Muscle layer of duodenum (tissue), 2 donors: ENCODE measurements at regions not wholly inside any gene's neighbourhood (a gene's known extent, or its start where the extent isn't known, plus 50 kb on each side); places are given as distances from the start of the nearest gene placed in this dataset.

Experiments used
- H3K27ac ChIP-seq: one replicate; pipeline ENCODE4 v1.7.0; 2013; ENCODE audit warnings: mild to moderate bottlenecking, low read length
- H3K27me3 ChIP-seq: one replicate; pipeline ENCODE4 v1.7.0; 2013; ENCODE audit warnings: low read depth, mild to moderate bottlenecking, control low read depth, low read length
- H3K36me3 ChIP-seq, 2 donors: one replicate each; pipeline ENCODE4 v1.7.0; 2013; ENCODE audit warnings: low read length in 2 of 2, control low read depth in 1 of 2, mild to moderate bottlenecking in 1 of 2; ENCODE audit not compliant: insufficient read depth in 2 of 2, control insufficient read depth in 1 of 2
- H3K4me1 ChIP-seq, 2 donors: one replicate each; pipeline ENCODE4 v1.7.0; 2013; ENCODE audit warnings: low read length in 2 of 2, mild to moderate bottlenecking in 2 of 2, control low read depth in 1 of 2, moderate library complexity in 1 of 2; ENCODE audit not compliant: insufficient read depth in 2 of 2, control insufficient read depth in 1 of 2
- H3K4me3 ChIP-seq, 2 donors: one replicate each; pipeline ENCODE4 v1.7.0; 2013; ENCODE audit warnings: low read length in 2 of 2, low read depth in 1 of 2, mild to moderate bottlenecking in 1 of 2
- H3K9me3 ChIP-seq, 2 donors: one replicate each; pipeline ENCODE4 v1.7.0; 2013; ENCODE audit warnings: low read length in 2 of 2, control low read depth in 1 of 2, mild to moderate bottlenecking in 1 of 2; ENCODE audit not compliant: control insufficient read depth in 1 of 2
- donor health status: healthy.

DNA sequence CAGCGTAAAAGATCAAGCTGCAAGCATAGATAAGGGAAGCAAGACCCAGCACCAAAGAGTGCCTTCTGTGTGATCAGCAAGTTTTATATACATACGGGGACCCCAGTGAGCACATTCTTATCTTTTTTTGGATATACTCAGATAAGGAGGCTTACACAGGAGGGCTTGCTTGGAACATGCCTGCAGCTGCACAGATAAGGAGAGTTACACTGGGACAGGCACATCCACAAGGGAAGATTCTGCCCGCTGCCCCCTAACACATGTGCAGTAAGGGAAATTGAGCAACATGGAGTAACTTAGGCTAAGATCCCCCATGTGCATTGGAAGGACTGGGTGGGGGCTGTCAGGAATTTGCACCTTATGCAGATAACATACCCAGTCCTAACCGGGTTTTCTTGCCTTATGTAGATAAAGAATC, 1334.8 kb downstream of the MRPL39 start:
- Histone ChIP-seq H3K27ac (no peak overlapping the region), H3K27me3 (no peaks in the 10 kb centered on the region), H3K9me3 (no peaks in the 10 kb centered on the region), H3K4me3 (no peak overlapping the region), H3K4me1 (no peaks in the 10 kb centered on the region), H3K36me3 (no peaks in the 10 kb centered on the region)

GRCh38 chr21:24265987-24266386, 1341.3 kb downstream of the MRPL39 start:
- Histone ChIP-seq H3K27me3 (no peaks in the 10 kb centered on the region), H3K4me3 (no peak overlapping the region), H3K4me1 (no peaks in the 10 kb centered on the region), H3K27ac (no peak overlapping the region), H3K36me3 (no peaks in the 10 kb centered on the region), H3K9me3 (no peaks in the 10 kb centered on the region)

- H3K9me3 ChIP-seq, result no peaks in the 10 kb centered on the region
- no peaks in the 10 kb centered on the region for H3K4me1 ChIP-seq
- H3K27me3 ChIP-seq, result no peaks in the 10 kb centered on the region
- no peak overlapping the region for H3K27ac ChIP-seq
- no peaks in the 10 kb centered on the region for H3K36me3 ChIP-seq
- H3K4me3 ChIP-seq, result no peak overlapping the region
Observed at GRCh38 chr21:24260751-24261150, 1346.5 kb downstream of the MRPL39 start.

DNA sequence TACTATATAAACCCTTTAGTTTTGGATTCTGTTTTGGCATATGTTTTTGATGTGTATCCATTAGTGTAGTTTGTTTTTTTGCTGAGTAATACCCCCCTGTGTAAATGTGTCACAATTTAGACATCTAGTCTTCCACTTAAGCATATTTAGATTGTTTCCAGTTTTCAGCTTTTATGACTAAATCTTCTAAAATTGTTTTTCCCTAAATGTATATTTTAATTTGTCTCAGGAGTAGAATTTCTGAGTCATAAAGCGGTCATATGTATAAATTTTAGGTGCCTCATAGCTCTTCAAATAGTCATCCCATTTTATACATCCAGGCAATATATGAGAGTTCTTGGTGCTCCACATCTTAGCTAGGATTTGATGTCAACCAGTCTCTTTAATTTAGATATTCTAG, 1348.0 kb downstream of the MRPL39 start:
- Histone ChIP-seq H3K27me3 (no peaks in the 10 kb centered on the region), H3K36me3 (no peaks in the 10 kb centered on the region), H3K9me3 (no peaks in the 10 kb centered on the region), H3K4me1 (no peaks in the 10 kb centered on the region), H3K27ac (no peak overlapping the region), H3K4me3 (no peak overlapping the region)

DNA sequence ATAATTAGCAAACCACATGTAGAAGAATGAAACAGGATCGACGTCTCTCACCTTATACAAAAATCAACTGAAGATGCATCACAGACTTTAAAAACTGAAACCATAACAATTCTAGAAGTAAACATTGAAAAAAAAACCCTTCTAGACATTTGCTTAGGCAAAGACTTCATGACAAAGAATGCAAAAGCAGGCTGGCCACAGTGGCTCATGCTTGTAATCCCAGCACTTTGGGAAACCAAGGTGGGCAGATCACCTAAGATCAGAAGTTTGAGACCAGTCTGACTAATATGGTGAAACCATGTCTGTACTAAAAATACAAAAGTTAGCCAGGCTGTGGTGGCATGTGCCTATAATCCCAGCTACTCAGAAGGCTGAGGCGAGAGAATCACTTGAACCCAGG, 1351.7 kb downstream of the MRPL39 start:
- Histone ChIP-seq H3K4me3 (no peak overlapping the region), H3K36me3 (no peaks in the 10 kb centered on the region), H3K4me1 (no peaks in the 10 kb centered on the region), H3K9me3 (no peaks in the 10 kb centered on the region), H3K27me3 (no peaks in the 10 kb centered on the region), H3K27ac (no peak overlapping the region)

DNA sequence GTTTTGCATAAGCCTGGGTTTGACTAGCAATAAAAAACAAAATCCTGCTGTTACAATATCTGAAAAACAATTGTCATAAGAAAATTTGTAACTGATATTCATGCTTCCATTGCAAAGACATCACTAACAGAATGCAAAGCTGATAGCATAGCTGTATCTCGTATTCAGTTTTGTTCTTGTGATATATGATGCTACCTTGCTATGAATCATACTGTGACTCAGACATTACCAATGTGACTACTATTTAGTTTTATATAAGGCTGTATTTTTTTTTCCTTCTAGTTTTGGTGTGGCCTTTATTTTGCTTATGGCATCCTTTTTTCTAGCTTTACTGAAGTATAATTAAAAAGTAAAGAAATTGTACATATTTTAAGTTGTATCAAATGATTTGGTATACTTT, 1381.8 kb downstream of the MRPL39 start:
- Histone ChIP-seq H3K27ac (no peak overlapping the region), H3K9me3 (peaks cover 0 to 3% of the 10 kb centered on the region in 2 donors), H3K36me3 (no peaks in the 10 kb centered on the region), H3K4me1 (no peaks in the 10 kb centered on the region), H3K4me3 (no peak overlapping the region), H3K27me3 (no peaks in the 10 kb centered on the region)

- Histone ChIP-seq H3K4me1 (no peaks in the 10 kb centered on the region), H3K4me3 (no peak overlapping the region), H3K36me3 (no peaks in the 10 kb centered on the region)
Observed at GRCh38 chr21:24224422-24224821, 1382.9 kb downstream of the MRPL39 start.

GRCh38 chr21:24223624-24224023, 1383.7 kb downstream of the MRPL39 start:
- H3K27me3 ChIP-seq, result no peaks in the 10 kb centered on the region
- H3K36me3 ChIP-seq, result no peaks in the 10 kb centered on the region
- H3K4me3 ChIP-seq, result no peak overlapping the region
- H3K9me3 ChIP-seq, result peaks cover 0 to under 1% of the 10 kb centered on the region in 2 donors
- no peak overlapping the region for H3K27ac ChIP-seq
- H3K4me1 ChIP-seq, result no peaks in the 10 kb centered on the region

More at GRCh38 chr21:24224422-24224821, 1382.9 kb downstream of the MRPL39 start:
- peaks cover 0 to 3% of the 10 kb centered on the region in 2 donors for H3K9me3 ChIP-seq
- no peaks in the 10 kb centered on the region for H3K27me3 ChIP-seq
- H3K27ac ChIP-seq, result no peak overlapping the region

DNA sequence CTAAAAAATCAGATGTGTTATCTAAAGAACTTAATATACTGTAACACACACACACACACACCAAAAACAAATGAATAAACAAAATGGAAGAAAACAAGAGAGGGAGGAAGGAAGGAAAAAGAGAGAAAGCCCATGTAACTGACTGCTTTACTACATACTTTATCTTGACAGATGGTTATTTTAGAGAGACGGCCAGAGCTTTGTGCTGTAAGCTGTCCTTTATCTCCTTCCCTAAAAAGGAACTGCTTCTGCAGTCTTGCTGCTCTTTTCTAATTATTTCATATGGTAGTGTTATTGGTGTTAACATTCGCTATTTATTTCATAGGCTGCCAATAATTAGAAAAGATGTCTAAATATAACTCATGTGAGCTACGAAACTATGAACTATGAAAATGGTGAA, 1384.6 kb downstream of the MRPL39 start:
- no peak overlapping the region for H3K27ac ChIP-seq
- no peaks in the 10 kb centered on the region for H3K36me3 ChIP-seq
- no peaks in the 10 kb centered on the region for H3K4me1 ChIP-seq
- no peaks in the 10 kb centered on the region for H3K27me3 ChIP-seq
- no peaks in the 10 kb centered on the region for H3K9me3 ChIP-seq
- H3K4me3 ChIP-seq, result no peak overlapping the region

DNA sequence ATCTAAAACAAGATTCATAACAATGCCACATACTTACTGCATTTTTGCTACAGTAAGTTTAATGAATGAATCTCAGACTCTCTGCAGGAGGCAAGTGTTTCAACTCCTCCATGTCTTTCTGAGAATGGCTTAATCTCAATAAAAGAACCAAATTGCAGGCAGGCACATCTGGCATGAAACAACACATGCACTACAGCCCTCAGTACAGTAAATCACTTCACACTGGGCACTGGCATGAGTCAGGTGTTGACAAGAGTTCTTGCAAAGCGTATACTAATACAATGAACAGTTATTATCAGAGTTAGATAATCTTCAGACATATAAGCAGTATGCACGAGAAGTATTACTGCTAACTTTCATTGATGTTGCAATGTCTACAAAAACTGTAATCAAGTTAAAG, 1386.8 kb downstream of the MRPL39 start:
- H3K4me1 ChIP-seq, result no peaks in the 10 kb centered on the region
- H3K4me3 ChIP-seq, result no peak overlapping the region
- no peaks in the 10 kb centered on the region for H3K9me3 ChIP-seq
- H3K27ac ChIP-seq, result no peak overlapping the region
- no peaks in the 10 kb centered on the region for H3K27me3 ChIP-seq
- no peaks in the 10 kb centered on the region for H3K36me3 ChIP-seq

- H3K27me3 ChIP-seq, result no peaks in the 10 kb centered on the region
- H3K27ac ChIP-seq, result no peak overlapping the region
- no peaks in the 10 kb centered on the region for H3K36me3 ChIP-seq
- no peaks in the 10 kb centered on the region for H3K9me3 ChIP-seq
- H3K4me1 ChIP-seq, result no peaks in the 10 kb centered on the region
- H3K4me3 ChIP-seq, result no peak overlapping the region
Observed at GRCh38 chr21:24217151-24217550, 1390.1 kb downstream of the MRPL39 start.

- no peak overlapping the region for H3K27ac ChIP-seq
- H3K4me1 ChIP-seq, result no peaks in the 10 kb centered on the region
- no peak overlapping the region for H3K4me3 ChIP-seq
- H3K36me3 ChIP-seq, result no peaks in the 10 kb centered on the region
- H3K27me3 ChIP-seq, result no peaks in the 10 kb centered on the region
- peaks cover 0 to 3% of the 10 kb centered on the region in 2 donors for H3K9me3 ChIP-seq
Observed at GRCh38 chr21:24210130-24210529, 1397.2 kb downstream of the MRPL39 start.
